ENCODE measurements at regions not wholly inside any gene's neighbourhood (a gene's known extent, or its start where the extent isn't known, plus 50 kb on each side); places are given as distances from the start of the nearest gene placed in this dataset.

- no peak overlapping the region for H3K4me3 ChIP-seq (ENCODE audit: low read depth, low read length, poor library complexity, severe bottlenecking)
- peaks cover 10% of the 10 kb centered on the region for H3K27me3 ChIP-seq (replicated peaks; ENCODE audit: insufficient read depth, low read depth, low read length, poor library complexity)
- no peaks in the 10 kb centered on the region for H3K9me3 ChIP-seq (ENCODE audit: low read depth, low read length, poor library complexity, severe bottlenecking)
- H3K36me3 ChIP-seq (ENCODE audit: insufficient read depth, low read length, poor library complexity, severe bottlenecking): no peaks in the 10 kb centered on the region
- DNase-seq (ENCODE audit: low spot score): no peak
- BruUV-seq (replicated peaks): no TSS peak
- H3K4me1 ChIP-seq (ENCODE audit: insufficient read depth, low read length, poor library complexity, severe bottlenecking): no peaks in the 10 kb centered on the region
- TF ChIP-seq CTCF (conservative IDR thresholded peaks at IDR 0.05; ENCODE audit: low read depth, low read length) (no peak), EZH2 (IDR thresholded peaks at IDR 0.05; ENCODE audit: borderline replicate concordance, low read depth, low read length, poor library complexity, severe bottlenecking) (no peak)
- POLR2A ChIA-PET (ENCODE audit: low non-redundant PET): no interaction called here
- H3K27ac ChIP-seq (ENCODE audit: low read depth, low read length, poor library complexity, severe bottlenecking): no peak overlapping the region
- CTCF ChIA-PET: no interaction called here
- intact Hi-C loops (cut with micrococcal nuclease; ENCODE audit: unreplicated experiment): no loop called here
Measured at GRCh38 chr10:78730754-78731153, 338.0 kb upstream of the ZMIZ1 start.

GRCh38 chr10:78731675-78732074 lies 337.1 kb upstream of the ZMIZ1 start:
- no peaks in the 10 kb centered on the region for H3K4me1 ChIP-seq (ENCODE audit: insufficient read depth, low read length, poor library complexity, severe bottlenecking)
- intact Hi-C loops (cut with micrococcal nuclease; ENCODE audit: unreplicated experiment): no loop called here
- no peak overlapping the region for H3K4me3 ChIP-seq (ENCODE audit: low read depth, low read length, poor library complexity, severe bottlenecking)
- DNase-seq (ENCODE audit: low spot score): no peak
- ChIA-PET CTCF (no interaction called here), POLR2A (ENCODE audit: low non-redundant PET) (no interaction called here)
- no peak for TF ChIP-seq CTCF (conservative IDR thresholded peaks at IDR 0.05; ENCODE audit: low read depth, low read length)
- no peak for TF ChIP-seq EZH2 (IDR thresholded peaks at IDR 0.05; ENCODE audit: borderline replicate concordance, low read depth, low read length, poor library complexity, severe bottlenecking)
- no peaks in the 10 kb centered on the region for H3K9me3 ChIP-seq (ENCODE audit: low read depth, low read length, poor library complexity, severe bottlenecking)
- H3K36me3 ChIP-seq (ENCODE audit: insufficient read depth, low read length, poor library complexity, severe bottlenecking): no peaks in the 10 kb centered on the region
- no peak overlapping the region for H3K27ac ChIP-seq (ENCODE audit: low read depth, low read length, poor library complexity, severe bottlenecking)
- H3K27me3 ChIP-seq (replicated peaks; ENCODE audit: insufficient read depth, low read depth, low read length, poor library complexity): peaks cover 4% of the 10 kb centered on the region
- BruUV-seq (replicated peaks): no TSS peak

GRCh38 chr10:78732381-78732780 lies 336.4 kb upstream of the ZMIZ1 start:
- H3K27ac ChIP-seq (ENCODE audit: low read depth, low read length, poor library complexity, severe bottlenecking): no peak overlapping the region
- ChIA-PET CTCF (no interaction called here), POLR2A (ENCODE audit: low non-redundant PET) (no interaction called here)
- H3K9me3 ChIP-seq (ENCODE audit: low read depth, low read length, poor library complexity, severe bottlenecking): no peaks in the 10 kb centered on the region
- no peak for DNase-seq (ENCODE audit: low spot score)
- intact Hi-C loops (cut with micrococcal nuclease; ENCODE audit: unreplicated experiment): no loop called here
- H3K27me3 ChIP-seq (replicated peaks; ENCODE audit: insufficient read depth, low read depth, low read length, poor library complexity): peaks cover 4% of the 10 kb centered on the region
- no peak overlapping the region for H3K4me3 ChIP-seq (ENCODE audit: low read depth, low read length, poor library complexity, severe bottlenecking)
- BruUV-seq (replicated peaks): no TSS peak
- no peaks in the 10 kb centered on the region for H3K36me3 ChIP-seq (ENCODE audit: insufficient read depth, low read length, poor library complexity, severe bottlenecking)
- no peaks in the 10 kb centered on the region for H3K4me1 ChIP-seq (ENCODE audit: insufficient read depth, low read length, poor library complexity, severe bottlenecking)
- TF ChIP-seq EZH2 (IDR thresholded peaks at IDR 0.05; ENCODE audit: borderline replicate concordance, low read depth, low read length, poor library complexity, severe bottlenecking) (no peak), CTCF (conservative IDR thresholded peaks at IDR 0.05; ENCODE audit: low read depth, low read length) (no peak)
